Chondrocyte (in vitro differentiated cells): ENCODE measurements at regions not wholly inside any gene's neighbourhood (a gene's known extent, or its start where the extent isn't known, plus 50 kb on each side); places are given as distances from the start of the nearest gene placed in this dataset.

ENCODE experiments used
- DNase-seq: peaks from one replicate; pipeline ENCODE4 v3.0.0; 2021; ENCODE audit warnings: mixed read lengths, low spot score
- H3K27ac Mint-ChIP-seq: one replicate; pipeline ENCODE4 v1.8.0; 2021; ENCODE audit warnings: mild to moderate bottlenecking, moderate library complexity, mixed read lengths; ENCODE audit not compliant: unreplicated experiment
- H3K27me3 Mint-ChIP-seq: 2 replicates; pipeline ENCODE4 v1.8.0; 2021; ENCODE audit warnings: low read depth, mixed read lengths
- H3K36me3 Mint-ChIP-seq: 2 replicates; pipeline ENCODE4 v1.8.0; 2021; ENCODE audit warnings: low read depth, mixed read lengths
- H3K4me1 Mint-ChIP-seq: 2 replicates; pipeline ENCODE4 v1.8.0; 2021; ENCODE audit warnings: low read depth, mild to moderate bottlenecking, mixed read lengths
- H3K4me3 Mint-ChIP-seq: one replicate; pipeline ENCODE4 v1.8.0; 2021; ENCODE audit warnings: mild to moderate bottlenecking, moderate library complexity, mixed read lengths; ENCODE audit not compliant: unreplicated experiment
- H3K9me3 Mint-ChIP-seq: 2 replicates; pipeline ENCODE4 v1.8.0; 2021; ENCODE audit warnings: low read depth, mixed read lengths
- TF ChIP-seq, protein P1 (sequence below): fragments of 200-600 bp; sonication (generic); IDR thresholded peaks from 2 replicates; pipeline ENCODE4 v1.5.0; 2021; ENCODE audit warnings: antibody characterized with exemption, mild to moderate bottlenecking, moderate library complexity

DNA sequence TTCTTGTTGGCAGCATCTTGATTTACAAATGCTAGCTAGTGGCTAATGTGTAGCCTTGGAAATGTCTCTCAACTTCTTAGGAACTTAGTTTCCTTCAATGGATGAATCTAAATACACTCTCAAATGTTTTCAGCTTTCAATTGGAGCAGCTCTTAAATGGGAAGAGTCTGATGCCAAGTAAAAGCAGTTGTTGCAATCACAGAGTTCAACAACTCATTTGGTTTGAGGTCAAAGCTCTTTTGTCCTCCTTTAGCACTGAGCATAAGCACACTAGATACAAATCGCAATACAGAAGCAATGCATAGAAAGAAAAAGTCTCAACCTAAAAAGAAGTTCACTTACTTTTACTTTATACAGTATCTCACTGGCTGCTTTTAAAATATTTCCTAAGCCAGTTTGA is 986.1 kb upstream of the FLRT2 start:
- no peak for DNase-seq
- Mint-ChIP-seq H3K4me3 (no peak overlapping the region), H3K9me3 (no peaks in the 10 kb centered on the region), H3K27me3 (no peaks in the 10 kb centered on the region), H3K4me1 (no peaks in the 10 kb centered on the region), H3K36me3 (no peaks in the 10 kb centered on the region), H3K27ac (no peak overlapping the region)
- TF ChIP-seq, protein P1, sequence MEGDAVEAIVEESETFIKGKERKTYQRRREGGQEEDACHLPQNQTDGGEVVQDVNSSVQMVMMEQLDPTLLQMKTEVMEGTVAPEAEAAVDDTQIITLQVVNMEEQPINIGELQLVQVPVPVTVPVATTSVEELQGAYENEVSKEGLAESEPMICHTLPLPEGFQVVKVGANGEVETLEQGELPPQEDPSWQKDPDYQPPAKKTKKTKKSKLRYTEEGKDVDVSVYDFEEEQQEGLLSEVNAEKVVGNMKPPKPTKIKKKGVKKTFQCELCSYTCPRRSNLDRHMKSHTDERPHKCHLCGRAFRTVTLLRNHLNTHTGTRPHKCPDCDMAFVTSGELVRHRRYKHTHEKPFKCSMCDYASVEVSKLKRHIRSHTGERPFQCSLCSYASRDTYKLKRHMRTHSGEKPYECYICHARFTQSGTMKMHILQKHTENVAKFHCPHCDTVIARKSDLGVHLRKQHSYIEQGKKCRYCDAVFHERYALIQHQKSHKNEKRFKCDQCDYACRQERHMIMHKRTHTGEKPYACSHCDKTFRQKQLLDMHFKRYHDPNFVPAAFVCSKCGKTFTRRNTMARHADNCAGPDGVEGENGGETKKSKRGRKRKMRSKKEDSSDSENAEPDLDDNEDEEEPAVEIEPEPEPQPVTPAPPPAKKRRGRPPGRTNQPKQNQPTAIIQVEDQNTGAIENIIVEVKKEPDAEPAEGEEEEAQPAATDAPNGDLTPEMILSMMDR: no peak

DNA sequence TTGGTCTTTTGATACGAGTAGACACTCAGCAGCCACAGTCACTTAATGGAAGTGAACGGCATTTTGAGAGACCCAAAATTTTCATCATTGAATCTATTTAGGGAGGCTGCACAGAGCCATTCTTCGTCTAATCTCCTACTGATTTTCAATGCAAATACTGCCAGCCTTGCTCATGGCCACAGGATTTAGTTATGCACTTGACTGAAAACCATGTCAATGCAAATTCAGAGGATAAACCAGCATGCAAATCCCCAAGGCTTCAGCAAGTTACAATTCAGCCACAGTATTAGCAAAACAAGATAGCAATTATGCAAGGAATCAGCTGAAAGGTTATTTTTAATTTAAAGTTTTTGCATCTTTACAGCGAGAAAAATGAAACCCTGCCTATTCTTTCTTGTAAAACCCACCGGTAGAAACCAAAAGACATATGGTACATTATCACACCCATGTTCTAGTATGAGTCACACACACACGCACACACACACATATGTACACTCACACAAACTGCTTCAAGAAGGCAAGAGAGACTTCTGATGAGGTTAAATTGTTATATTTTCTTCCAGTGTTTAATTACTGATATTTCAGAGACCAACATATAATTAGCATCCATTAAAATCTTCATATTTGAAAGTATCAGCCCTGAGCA is 985.3 kb upstream of the FLRT2 start:
- DNase-seq: no peak

DNA sequence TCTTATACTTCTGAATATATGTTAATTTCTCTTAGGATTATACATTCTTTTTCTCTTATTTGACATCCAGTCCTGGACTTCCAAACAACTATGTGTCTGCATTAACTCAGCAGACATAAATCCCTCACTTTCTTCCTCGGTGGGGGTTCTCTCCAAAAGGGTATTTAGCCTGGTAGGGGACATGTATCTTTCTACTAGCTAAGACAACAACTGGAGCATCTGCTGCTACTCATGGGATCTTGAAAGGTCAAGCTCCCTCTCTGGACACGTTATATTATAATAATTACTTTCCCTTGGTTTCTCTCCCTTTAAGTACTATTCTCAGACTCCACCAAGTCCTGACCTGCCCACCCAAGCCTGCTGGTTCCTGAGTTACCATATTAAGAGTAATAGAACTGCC is 983.7 kb upstream of the FLRT2 start:
- no peaks in the 10 kb centered on the region for H3K36me3 Mint-ChIP-seq
- H3K27me3 Mint-ChIP-seq: no peaks in the 10 kb centered on the region
- TF ChIP-seq, protein P1: no peak
- H3K4me3 Mint-ChIP-seq: no peak overlapping the region
- H3K9me3 Mint-ChIP-seq: peaks cover 3% of the 10 kb centered on the region
- no peak for DNase-seq
- H3K4me1 Mint-ChIP-seq: no peaks in the 10 kb centered on the region
- no peak overlapping the region for H3K27ac Mint-ChIP-seq

More for the DNA sequence above, 985.3 kb upstream of the FLRT2 start:
- no peaks in the 10 kb centered on the region for H3K36me3 Mint-ChIP-seq
- H3K4me1 Mint-ChIP-seq: no peaks in the 10 kb centered on the region
- H3K27me3 Mint-ChIP-seq: no peaks in the 10 kb centered on the region
- peaks cover 3% of the 10 kb centered on the region for H3K9me3 Mint-ChIP-seq
- H3K4me3 Mint-ChIP-seq: no peak overlapping the region
- H3K27ac Mint-ChIP-seq: no peak overlapping the region
- TF ChIP-seq, protein P1: no peak

DNA sequence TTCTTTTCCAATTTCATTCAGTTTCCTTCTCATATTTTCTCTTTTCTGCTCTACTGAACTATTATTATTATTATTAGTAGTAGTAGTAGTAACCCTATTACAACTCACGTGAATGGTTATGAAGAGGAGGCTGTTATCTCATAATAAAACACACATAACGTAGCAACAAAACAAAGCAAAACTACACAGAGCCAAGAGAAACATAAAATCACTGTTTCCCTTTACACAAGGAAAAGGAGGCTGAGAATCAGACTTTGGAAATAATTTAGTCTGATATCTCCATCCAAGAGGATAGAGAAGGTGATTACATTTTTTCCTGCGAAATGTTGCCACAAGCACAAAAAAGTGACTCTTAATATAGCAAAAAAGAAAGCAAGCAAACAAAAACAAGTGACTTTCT is 975.8 kb upstream of the FLRT2 start:
- Mint-ChIP-seq H3K4me1 (no peaks in the 10 kb centered on the region), H3K27ac (no peak overlapping the region), H3K27me3 (no peaks in the 10 kb centered on the region), H3K9me3 (peaks cover 4% of the 10 kb centered on the region), H3K36me3 (no peaks in the 10 kb centered on the region), H3K4me3 (no peak overlapping the region)
- TF ChIP-seq, protein P1: no peak
- no peak for DNase-seq

DNA sequence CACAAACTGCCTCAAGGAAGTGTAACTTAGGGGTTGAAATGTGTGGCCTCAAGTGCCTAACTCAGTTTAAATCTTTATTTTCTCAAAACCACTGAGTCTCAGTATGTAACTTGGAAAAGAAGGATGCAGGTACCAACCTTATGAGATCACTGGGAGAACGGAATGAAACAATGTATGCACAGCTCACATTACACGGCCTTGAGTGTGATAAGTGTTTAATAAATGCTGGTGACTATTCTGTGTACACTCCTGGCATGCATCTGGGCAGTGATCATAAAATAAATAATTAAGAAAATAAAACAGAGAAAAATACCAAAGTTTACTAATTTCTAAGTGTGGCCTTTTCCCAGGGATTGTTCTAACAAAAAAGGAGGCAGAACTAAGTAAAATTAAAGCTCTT is 974.5 kb upstream of the FLRT2 start:
- H3K27me3 Mint-ChIP-seq: no peaks in the 10 kb centered on the region
- peaks cover 2% of the 10 kb centered on the region for H3K9me3 Mint-ChIP-seq
- no peak overlapping the region for H3K4me3 Mint-ChIP-seq
- no peak overlapping the region for H3K27ac Mint-ChIP-seq
- no peaks in the 10 kb centered on the region for H3K4me1 Mint-ChIP-seq
- no peaks in the 10 kb centered on the region for H3K36me3 Mint-ChIP-seq
- TF ChIP-seq, protein P1: no peak
- DNase-seq: no peak
